Liver (tissue), 3 donors: ENCODE measurements at regions not wholly inside any gene's neighbourhood (a gene's known extent, or its start where the extent isn't known, plus 50 kb on each side); places are given as distances from the start of the nearest gene placed in this dataset.

ENCODE experiments used
- FOXA1 ChIP-seq: IDR thresholded peaks from 2 replicates; pipeline ENCODE4 v1.6.1; 2016; ENCODE audit warnings: antibody characterized with exemption
- JUND ChIP-seq, 2 donors: IDR thresholded peaks; 2 replicates each; pipeline ENCODE4 v1.6.1; 2016; ENCODE audit warnings: antibody characterized with exemption in 2 of 2
- YY1 ChIP-seq: IDR thresholded peaks from 2 replicates; pipeline ENCODE4 v1.6.1; 2016; ENCODE audit warnings: antibody characterized with exemption, mild to moderate bottlenecking
- TF ChIP-seq, protein P1 (sequence below): fragments of 150-350 bp; IDR thresholded peaks from 2 replicates; pipeline ENCODE4 v1.5.1; 2017; ENCODE audit warnings: improper control_type of control experiment, low read depth, low read length; ENCODE audit not compliant: missing input control
- TF ChIP-seq, protein P2 (sequence below): IDR thresholded peaks from 2 replicates; pipeline ENCODE4 v1.6.1; 2016; ENCODE audit warnings: antibody characterized with exemption
- TF ChIP-seq, protein P3 (sequence below): IDR thresholded peaks from 2 replicates; pipeline ENCODE4 v1.6.1; 2016; ENCODE audit warnings: antibody characterized with exemption, mild to moderate bottlenecking
- TF ChIP-seq, protein P4 (sequence below): IDR thresholded peaks from 2 replicates; pipeline ENCODE4 v1.6.1; 2016; ENCODE audit warnings: antibody characterized with exemption
- donor health status: healthy.
- donor health status: healthy.

DNA sequence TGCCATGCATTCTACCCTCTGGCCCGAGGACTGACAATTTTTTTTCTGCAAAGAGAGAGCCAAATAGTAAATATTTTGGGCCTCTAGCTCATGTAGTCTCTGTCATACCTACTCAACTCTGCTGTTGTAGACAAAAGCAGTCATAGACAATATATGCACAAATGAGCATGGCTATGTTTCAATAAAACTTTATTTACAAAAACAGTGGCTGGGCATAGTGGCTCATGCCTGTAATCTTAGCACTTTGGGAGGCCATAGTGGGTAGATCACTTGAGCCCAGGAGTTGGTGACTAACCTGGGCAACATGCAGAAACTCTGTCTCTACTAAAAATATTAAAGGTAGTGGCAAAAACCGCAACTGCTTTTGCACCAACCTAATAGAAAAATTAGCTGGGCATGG, 153.7 kb upstream of the BTG1 start:
- TF ChIP-seq, protein P1, sequence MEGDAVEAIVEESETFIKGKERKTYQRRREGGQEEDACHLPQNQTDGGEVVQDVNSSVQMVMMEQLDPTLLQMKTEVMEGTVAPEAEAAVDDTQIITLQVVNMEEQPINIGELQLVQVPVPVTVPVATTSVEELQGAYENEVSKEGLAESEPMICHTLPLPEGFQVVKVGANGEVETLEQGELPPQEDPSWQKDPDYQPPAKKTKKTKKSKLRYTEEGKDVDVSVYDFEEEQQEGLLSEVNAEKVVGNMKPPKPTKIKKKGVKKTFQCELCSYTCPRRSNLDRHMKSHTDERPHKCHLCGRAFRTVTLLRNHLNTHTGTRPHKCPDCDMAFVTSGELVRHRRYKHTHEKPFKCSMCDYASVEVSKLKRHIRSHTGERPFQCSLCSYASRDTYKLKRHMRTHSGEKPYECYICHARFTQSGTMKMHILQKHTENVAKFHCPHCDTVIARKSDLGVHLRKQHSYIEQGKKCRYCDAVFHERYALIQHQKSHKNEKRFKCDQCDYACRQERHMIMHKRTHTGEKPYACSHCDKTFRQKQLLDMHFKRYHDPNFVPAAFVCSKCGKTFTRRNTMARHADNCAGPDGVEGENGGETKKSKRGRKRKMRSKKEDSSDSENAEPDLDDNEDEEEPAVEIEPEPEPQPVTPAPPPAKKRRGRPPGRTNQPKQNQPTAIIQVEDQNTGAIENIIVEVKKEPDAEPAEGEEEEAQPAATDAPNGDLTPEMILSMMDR, result no peak
- no peak for TF ChIP-seq FOXA1
- TF ChIP-seq, protein P2, sequence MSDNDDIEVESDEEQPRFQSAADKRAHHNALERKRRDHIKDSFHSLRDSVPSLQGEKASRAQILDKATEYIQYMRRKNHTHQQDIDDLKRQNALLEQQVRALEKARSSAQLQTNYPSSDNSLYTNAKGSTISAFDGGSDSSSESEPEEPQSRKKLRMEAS, result no peak
- TF ChIP-seq YY1, result no peak
- TF ChIP-seq, protein P3, sequence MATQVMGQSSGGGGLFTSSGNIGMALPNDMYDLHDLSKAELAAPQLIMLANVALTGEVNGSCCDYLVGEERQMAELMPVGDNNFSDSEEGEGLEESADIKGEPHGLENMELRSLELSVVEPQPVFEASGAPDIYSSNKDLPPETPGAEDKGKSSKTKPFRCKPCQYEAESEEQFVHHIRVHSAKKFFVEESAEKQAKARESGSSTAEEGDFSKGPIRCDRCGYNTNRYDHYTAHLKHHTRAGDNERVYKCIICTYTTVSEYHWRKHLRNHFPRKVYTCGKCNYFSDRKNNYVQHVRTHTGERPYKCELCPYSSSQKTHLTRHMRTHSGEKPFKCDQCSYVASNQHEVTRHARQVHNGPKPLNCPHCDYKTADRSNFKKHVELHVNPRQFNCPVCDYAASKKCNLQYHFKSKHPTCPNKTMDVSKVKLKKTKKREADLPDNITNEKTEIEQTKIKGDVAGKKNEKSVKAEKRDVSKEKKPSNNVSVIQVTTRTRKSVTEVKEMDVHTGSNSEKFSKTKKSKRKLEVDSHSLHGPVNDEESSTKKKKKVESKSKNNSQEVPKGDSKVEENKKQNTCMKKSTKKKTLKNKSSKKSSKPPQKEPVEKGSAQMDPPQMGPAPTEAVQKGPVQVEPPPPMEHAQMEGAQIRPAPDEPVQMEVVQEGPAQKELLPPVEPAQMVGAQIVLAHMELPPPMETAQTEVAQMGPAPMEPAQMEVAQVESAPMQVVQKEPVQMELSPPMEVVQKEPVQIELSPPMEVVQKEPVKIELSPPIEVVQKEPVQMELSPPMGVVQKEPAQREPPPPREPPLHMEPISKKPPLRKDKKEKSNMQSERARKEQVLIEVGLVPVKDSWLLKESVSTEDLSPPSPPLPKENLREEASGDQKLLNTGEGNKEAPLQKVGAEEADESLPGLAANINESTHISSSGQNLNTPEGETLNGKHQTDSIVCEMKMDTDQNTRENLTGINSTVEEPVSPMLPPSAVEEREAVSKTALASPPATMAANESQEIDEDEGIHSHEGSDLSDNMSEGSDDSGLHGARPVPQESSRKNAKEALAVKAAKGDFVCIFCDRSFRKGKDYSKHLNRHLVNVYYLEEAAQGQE, result no peak
- TF ChIP-seq, protein P4, sequence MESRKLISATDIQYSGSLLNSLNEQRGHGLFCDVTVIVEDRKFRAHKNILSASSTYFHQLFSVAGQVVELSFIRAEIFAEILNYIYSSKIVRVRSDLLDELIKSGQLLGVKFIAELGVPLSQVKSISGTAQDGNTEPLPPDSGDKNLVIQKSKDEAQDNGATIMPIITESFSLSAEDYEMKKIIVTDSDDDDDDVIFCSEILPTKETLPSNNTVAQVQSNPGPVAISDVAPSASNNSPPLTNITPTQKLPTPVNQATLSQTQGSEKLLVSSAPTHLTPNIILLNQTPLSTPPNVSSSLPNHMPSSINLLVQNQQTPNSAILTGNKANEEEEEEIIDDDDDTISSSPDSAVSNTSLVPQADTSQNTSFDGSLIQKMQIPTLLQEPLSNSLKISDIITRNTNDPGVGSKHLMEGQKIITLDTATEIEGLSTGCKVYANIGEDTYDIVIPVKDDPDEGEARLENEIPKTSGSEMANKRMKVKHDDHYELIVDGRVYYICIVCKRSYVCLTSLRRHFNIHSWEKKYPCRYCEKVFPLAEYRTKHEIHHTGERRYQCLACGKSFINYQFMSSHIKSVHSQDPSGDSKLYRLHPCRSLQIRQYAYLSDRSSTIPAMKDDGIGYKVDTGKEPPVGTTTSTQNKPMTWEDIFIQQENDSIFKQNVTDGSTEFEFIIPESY, result no peak
- no peak for TF ChIP-seq JUND (IDR thresholded peaks at IDR 0.05)
